BLaER1 treated with 17β-estradiol and CSF1 and Interleukin-3, amounts not matched to agents 10 nM and 100 nM (cell line): ENCODE measurements at regions not wholly inside any gene's neighbourhood (a gene's known extent, or its start where the extent isn't known, plus 50 kb on each side); places are given as distances from the start of the nearest gene placed in this dataset.
"Not testable (repeated sequence)": the region's sequence is repeated elsewhere in the genome, so short reads cannot be mapped to it uniquely, and the experiment has no call there.

Source experiments
- H3K27ac ChIP-seq, 11 experiments: shearing (Covaris generic); formaldehyde crosslinking; 2 replicates each; pipeline ENCODE4 v1.8.1; 2022
- H3K27me3 ChIP-seq, 11 experiments: shearing (Covaris generic); formaldehyde crosslinking; 2 replicates each; pipeline ENCODE4 v1.8.1; 2022
- H3K36me3 ChIP-seq, 11 experiments: shearing (Covaris generic); formaldehyde crosslinking; 2 replicates each; pipeline ENCODE4 v1.8.1; 2022
- H3K4me1 ChIP-seq, 10 experiments: shearing (Covaris generic); formaldehyde crosslinking; 2 replicates each; pipeline ENCODE4 v1.8.1; 2022
- H3K4me2 ChIP-seq, 11 experiments: shearing (Covaris generic); formaldehyde crosslinking; 2 replicates each; pipeline ENCODE4 v1.8.1; 2022
- H3K4me3 ChIP-seq, 10 experiments: shearing (Covaris generic); formaldehyde crosslinking; 2 replicates each; pipeline ENCODE4 v1.8.1; 2022
- H3K9ac ChIP-seq, 11 experiments: shearing (Covaris generic); formaldehyde crosslinking; 2 replicates each; pipeline ENCODE4 v1.8.1; 2022
- H3K9me3 ChIP-seq, 11 experiments: shearing (Covaris generic); formaldehyde crosslinking; replicated peaks in 1 of 11; 2 replicates each; pipeline ENCODE4 v1.8.1; 2022
- H4K20me1 ChIP-seq, 11 experiments: shearing (Covaris generic); formaldehyde crosslinking; 2 replicates each; pipeline ENCODE4 v1.8.1; 2022
- Cebpa-rat ChIP-seq, 11 experiments: shearing (Covaris generic); IDR thresholded peaks; 2 replicates each; pipeline ENCODE4 v1.8.1; 2022

GRCh38 chr2:113386780-113387433, 50.6 kb upstream of the ZNG1B start:
- not testable (repeated sequence) for H3K36me3 ChIP-seq, H3K4me3 ChIP-seq, H3K27me3 ChIP-seq, H4K20me1 ChIP-seq
- Histone ChIP-seq H3K4me1 (peaks cover 17 to 48% (median 37%) of the 10 kb centered on the region in 10 experiments), H3K9me3 (peaks cover 0 to 18% (median 6%) of the 10 kb centered on the region in 11 experiments; a peak in 10 of 22 replicates), H3K4me2 (peak overlapping the region in 8 of 11 experiments; percentile 10 to 80 (median 58); a peak in 12 of 22 replicates), H3K27ac (peak overlapping the region in 8 of 11 experiments; percentile 43 to 98 (median 92); a peak in 11 of 22 replicates), H3K9ac (peak overlapping the region in 3 of 11 experiments; percentile 2 to 59 (median 45); a peak in 3 of 22 replicates)

GRCh38 chr2:113379621-113380020, 57.9 kb upstream of the ZNG1B start:
- not testable (repeated sequence) for H4K20me1 ChIP-seq, H3K36me3 ChIP-seq, H3K27me3 ChIP-seq, H3K27ac ChIP-seq, H3K9ac ChIP-seq, H3K4me3 ChIP-seq
- Histone ChIP-seq H3K9me3 (peaks cover 0 to 13% (median 5%) of the 10 kb centered on the region in 11 experiments; a peak in 10 of 22 replicates), H3K4me2 (peak overlapping the region in 2 of 11 experiments; percentile 13 to 39; a peak in 2 of 22 replicates), H3K4me1 (peaks cover under 1 to 52% (median 22%) of the 10 kb centered on the region in 10 experiments; a peak in 16 of 20 replicates)

GRCh38 chr2:113376913-113377445, 60.5 kb upstream of the ZNG1B start:
- Histone ChIP-seq H3K27me3 (no peaks in the 10 kb centered on the region), H3K4me3 (no peak overlapping the region; a peak in 1 of 20 replicates), H3K27ac (peak overlapping the region in 8 of 11 experiments; percentile 5 to 93 (median 78); a peak in 16 of 22 replicates), H3K4me1 (peaks cover 11 to 77% (median 37%) of the 10 kb centered on the region in 10 experiments), H4K20me1 (no peaks in the 10 kb centered on the region), H3K9me3 (peaks cover 0 to 37% (median 6%) of the 10 kb centered on the region in 11 experiments; a peak in 10 of 22 replicates), H3K36me3 (no peaks in the 10 kb centered on the region), H3K9ac (peak overlapping the region in 6 of 11 experiments; percentile 37 to 73 (median 66); a peak in 10 of 22 replicates), H3K4me2 (peak overlapping the region in 7 of 11 experiments; percentile 36 to 85 (median 67); a peak in 13 of 22 replicates)
- TF ChIP-seq Cebpa-rat (IDR thresholded peaks at IDR 0.05): no peak

GRCh38 chr2:113376253-113376912, 61.1 kb upstream of the ZNG1B start:
- TF ChIP-seq Cebpa-rat (IDR thresholded peaks at IDR 0.05): no peak

GRCh38 chr2:113374857-113375256, 62.6 kb upstream of the ZNG1B start:
- H3K27ac ChIP-seq: peak overlapping the region in 6 of 11 experiments; percentile 10 to 93 (median 37); a peak in 8 of 22 replicates

More at GRCh38 chr2:113376253-113376912, 61.1 kb upstream of the ZNG1B start:
- Histone ChIP-seq H3K4me1 (peaks cover 11 to 82% (median 37%) of the 10 kb centered on the region in 10 experiments), H3K4me3 (no peak overlapping the region; a peak in 1 of 20 replicates), H4K20me1 (no peaks in the 10 kb centered on the region), H3K9me3 (peaks cover 0 to 37% (median 6%) of the 10 kb centered on the region in 11 experiments; a peak in 10 of 22 replicates), H3K36me3 (no peaks in the 10 kb centered on the region), H3K9ac (peak overlapping the region in 4 of 11 experiments; percentile 59 to 73 (median 67); a peak in 6 of 22 replicates), H3K27ac (peak overlapping the region in 8 of 11 experiments; percentile 5 to 93 (median 78); a peak in 14 of 22 replicates), H3K27me3 (no peaks in the 10 kb centered on the region), H3K4me2 (peak overlapping the region in 7 of 11 experiments; percentile 36 to 85 (median 67); a peak in 12 of 22 replicates)

GRCh38 chr2:113372258-113372834, 65.1 kb upstream of the ZNG1B start:
- not testable (repeated sequence) for H3K27me3 ChIP-seq, H3K9ac ChIP-seq, H3K4me3 ChIP-seq, H4K20me1 ChIP-seq, H3K36me3 ChIP-seq
- Histone ChIP-seq H3K4me2 (peak overlapping the region in 1 of 11 experiments; percentile 3; a peak in 1 of 22 replicates), H3K4me1 (peaks cover 11 to 83% (median 38%) of the 10 kb centered on the region in 10 experiments), H3K27ac (peak overlapping the region in 5 of 11 experiments; percentile 13 to 45 (median 21); a peak in 5 of 22 replicates), H3K9me3 (peaks cover 0 to 37% (median 6%) of the 10 kb centered on the region in 11 experiments; a peak in 10 of 22 replicates)

More at GRCh38 chr2:113374857-113375256, 62.6 kb upstream of the ZNG1B start:
- H3K27me3 ChIP-seq, H4K20me1 ChIP-seq, H3K36me3 ChIP-seq: not testable (repeated sequence)
- H3K4me2 ChIP-seq: peak overlapping the region in 9 of 11 experiments; percentile 53 to 86 (median 76); a peak in 17 of 22 replicates
- H3K4me3 ChIP-seq: peak overlapping the region in 2 of 10 experiments; percentile 7 to 19; a peak in 1 of 20 replicates
- H3K9ac ChIP-seq: peak overlapping the region in 2 of 11 experiments; percentile 51 to 58; a peak in 2 of 22 replicates
- peaks cover 0 to 37% (median 6%) of the 10 kb centered on the region in 11 experiments; a peak in 10 of 22 replicates for H3K9me3 ChIP-seq
- H3K4me1 ChIP-seq: peaks cover 11 to 94% (median 37%) of the 10 kb centered on the region in 10 experiments

GRCh38 chr2:113370478-113371091, 66.9 kb upstream of the ZNG1B start:
- Histone ChIP-seq H3K27ac (peak overlapping the region in 5 of 11 experiments; percentile 10 to 48 (median 42); a peak in 6 of 22 replicates), H3K36me3 (no peaks in the 10 kb centered on the region), H3K9ac (peak overlapping the region in 4 of 11 experiments; percentile 2 to 41 (median 26); a peak in 2 of 22 replicates), H4K20me1 (no peaks in the 10 kb centered on the region), H3K4me1 (peaks cover 10 to 67% (median 27%) of the 10 kb centered on the region in 10 experiments), H3K4me2 (peak overlapping the region in 2 of 11 experiments; percentile 40 to 44; a peak in 2 of 22 replicates), H3K4me3 (no peak overlapping the region), H3K9me3 (peaks cover 0 to 34% (median 6%) of the 10 kb centered on the region in 11 experiments; a peak in 10 of 22 replicates), H3K27me3 (no peaks in the 10 kb centered on the region)
- no peak for TF ChIP-seq Cebpa-rat (IDR thresholded peaks at IDR 0.05)

GRCh38 chr2:113370030-113370429, 67.5 kb upstream of the ZNG1B start:
- Histone ChIP-seq H3K27ac (no peak overlapping the region), H3K4me1 (peaks cover 10 to 62% (median 23%) of the 10 kb centered on the region in 10 experiments), H4K20me1 (no peaks in the 10 kb centered on the region), H3K9ac (peak overlapping the region in 1 of 11 experiments; percentile 6; a peak in 1 of 22 replicates), H3K36me3 (no peaks in the 10 kb centered on the region), H3K27me3 (no peaks in the 10 kb centered on the region), H3K4me2 (peak overlapping the region in 2 of 11 experiments; percentile 38 to 40; a peak in 1 of 22 replicates), H3K4me3 (no peak overlapping the region), H3K9me3 (peaks cover 0 to 29% (median 5%) of the 10 kb centered on the region in 11 experiments; a peak in 10 of 22 replicates)
- TF ChIP-seq Cebpa-rat (IDR thresholded peaks at IDR 0.05): no peak

- H3K4me3 ChIP-seq, H3K27ac ChIP-seq, H3K36me3 ChIP-seq, H4K20me1 ChIP-seq, H3K9ac ChIP-seq, H3K27me3 ChIP-seq: not testable (repeated sequence)
- Histone ChIP-seq H3K9me3 (peaks cover 0 to 14% (median 0%) of the 10 kb centered on the region in 11 experiments; a peak in 7 of 22 replicates), H3K4me2 (peak overlapping the region in 4 of 11 experiments; percentile 29 to 40 (median 34); a peak in 4 of 22 replicates), H3K4me1 (peaks cover 0 to 47% (median 8%) of the 10 kb centered on the region in 10 experiments; a peak in 18 of 20 replicates)
Measured at GRCh38 chr2:113368581-113368980, 68.9 kb upstream of the ZNG1B start.

- H4K20me1 ChIP-seq, H3K27ac ChIP-seq, H3K4me2 ChIP-seq, H3K4me3 ChIP-seq, H3K27me3 ChIP-seq, H3K36me3 ChIP-seq, H3K9ac ChIP-seq, H3K9me3 ChIP-seq: not testable (repeated sequence)
- peaks cover 0 to 31% (median 3%) of the 10 kb centered on the region in 10 experiments; a peak in 8 of 20 replicates for H3K4me1 ChIP-seq
Measured at GRCh38 chr2:113366821-113367220, 70.7 kb upstream of the ZNG1B start.

- H3K4me2 ChIP-seq, H3K27me3 ChIP-seq, H3K27ac ChIP-seq, H3K4me3 ChIP-seq, H3K9ac ChIP-seq, H3K9me3 ChIP-seq, H3K36me3 ChIP-seq, H4K20me1 ChIP-seq: not testable (repeated sequence)
- peaks cover 0 to 22% (median under 1%) of the 10 kb centered on the region in 10 experiments; a peak in 8 of 20 replicates for H3K4me1 ChIP-seq
Measured at GRCh38 chr2:113365791-113366190, 71.7 kb upstream of the ZNG1B start.
